Trophoblast cell (in vitro differentiated cells and primary cell): ENCODE measurements at regions not wholly inside any gene's neighbourhood (a gene's known extent, or its start where the extent isn't known, plus 50 kb on each side); places are given as distances from the start of the nearest gene placed in this dataset.

ENCODE experiments used
- DNase-seq, 2 donors: peaks; one replicate each; pipeline ENCODE4 v3.0.0-alpha.2; 2016
- H2AFZ ChIP-seq: 2 replicates; pipeline ENCODE4 v1.6.1; 2013; ENCODE audit warnings: low read length, moderate library complexity, mild to moderate bottlenecking; ENCODE audit not compliant: insufficient read depth, poor library complexity
- H2AK5ac ChIP-seq: 2 replicates; pipeline ENCODE4 v1.6.1; 2013; ENCODE audit warnings: mild to moderate bottlenecking, low read length
- H2BK120ac ChIP-seq: 2 replicates; pipeline ENCODE4 v1.6.1; 2013; ENCODE audit warnings: low read length, mild to moderate bottlenecking, moderate library complexity; ENCODE audit not compliant: insufficient read depth, poor library complexity
- H2BK12ac ChIP-seq: 2 replicates; pipeline ENCODE4 v1.6.1; 2013; ENCODE audit warnings: mild to moderate bottlenecking, low read length, moderate library complexity
- H2BK5ac ChIP-seq: 2 replicates; pipeline ENCODE4 v1.6.1; 2013; ENCODE audit warnings: low read length, low read depth, moderate library complexity, mild to moderate bottlenecking; ENCODE audit not compliant: poor library complexity
- H3K14ac ChIP-seq: 2 replicates; pipeline ENCODE4 v1.6.1; 2013; ENCODE audit warnings: mild to moderate bottlenecking, low read length
- H3K18ac ChIP-seq: 2 replicates; pipeline ENCODE4 v1.6.1; 2013; ENCODE audit warnings: mild to moderate bottlenecking, low read length
- H3K23ac ChIP-seq: 2 replicates; pipeline ENCODE4 v1.6.1; 2013; ENCODE audit warnings: low read length
- H3K27ac ChIP-seq: 2 replicates; pipeline ENCODE4 v1.5.1; 2013; ENCODE audit warnings: low read depth, mild to moderate bottlenecking, inconsistent platforms, low read length, moderate library complexity
- H3K27me3 ChIP-seq: 2 replicates; pipeline ENCODE4 v1.6.1; 2013; ENCODE audit warnings: inconsistent platforms, mild to moderate bottlenecking, low read length, moderate library complexity; ENCODE audit not compliant: insufficient read depth
- H3K36me3 ChIP-seq, 2 experiments: 1 replicate in 1 of 2; 2 replicates in 1 of 2; pipeline ENCODE4 v1.6.1; 2013; ENCODE audit warnings: low read length in 2 of 2, mild to moderate bottlenecking in 2 of 2, moderate library complexity in 1 of 2; ENCODE audit not compliant: insufficient read depth in 2 of 2, control insufficient read depth in 1 of 2
- H3K4ac ChIP-seq: 2 replicates; pipeline ENCODE4 v1.6.1; 2013; ENCODE audit warnings: low read depth, mild to moderate bottlenecking, low read length, moderate library complexity
- H3K4me1 ChIP-seq, 2 experiments: 1 replicate in 1 of 2; 2 replicates in 1 of 2; pipeline ENCODE4 v1.6.1; 2013; ENCODE audit warnings: low read length in 2 of 2, mild to moderate bottlenecking in 2 of 2, moderate library complexity in 1 of 2; ENCODE audit not compliant: insufficient read depth in 2 of 2, control insufficient read depth in 1 of 2
- H3K4me2 ChIP-seq: 2 replicates; pipeline ENCODE4 v1.6.1; 2013; ENCODE audit warnings: inconsistent platforms, mild to moderate bottlenecking, low read length, moderate library complexity
- H3K4me3 ChIP-seq: 2 replicates; pipeline ENCODE4 v1.5.1; 2013; ENCODE audit warnings: mild to moderate bottlenecking, low read depth, low read length, inconsistent platforms
- H3K79me1 ChIP-seq: one replicate; pipeline ENCODE4 v1.6.1; 2013; ENCODE audit warnings: low read length
- H3K79me2 ChIP-seq: 2 replicates; pipeline ENCODE4 v1.6.1; 2013; ENCODE audit warnings: low read length, mild to moderate bottlenecking; ENCODE audit not compliant: control insufficient read depth, insufficient read depth, poor library complexity
- H3K9ac ChIP-seq: 2 replicates; pipeline ENCODE4 v1.6.1; 2013; ENCODE audit warnings: mild to moderate bottlenecking, low read length
- H3K9me3 ChIP-seq: 2 replicates; pipeline ENCODE4 v1.6.1; 2013; ENCODE audit warnings: low read depth, mild to moderate bottlenecking, control low read depth, inconsistent platforms, low read length; ENCODE audit not compliant: insufficient read depth
- H4K12ac ChIP-seq: 2 replicates; pipeline ENCODE4 v1.6.1; 2013; ENCODE audit warnings: low read depth, mild to moderate bottlenecking, low read length, moderate library complexity
- H4K8ac ChIP-seq: 2 replicates; pipeline ENCODE4 v1.6.1; 2013; ENCODE audit warnings: low read depth, mild to moderate bottlenecking, low read length, moderate library complexity
- H4K91ac ChIP-seq: one replicate; pipeline ENCODE4 v1.6.1; 2013; ENCODE audit warnings: low read depth, mild to moderate bottlenecking, low read length, moderate library complexity
- WGBS: extraction: QIAGEN DNeasy Blood & Tissue Kit; methylation state at CpG from one replicate; pipeline ENCODE4 v1.1.7; 2013; ENCODE audit warnings: missing lambda C conversion rate; ENCODE audit not compliant: insufficient read length, insufficient coverage; ENCODE audit errors: extremely low coverage; 5-methylcytosine and 5-hydroxymethylcytosine counted together

- no peak overlapping the region for H3K4me3 ChIP-seq
- no peak overlapping the region for H2BK120ac ChIP-seq
- no peaks in the 10 kb centered on the region for H3K79me1 ChIP-seq
- H3K18ac ChIP-seq = no peak overlapping the region
- H4K91ac ChIP-seq = no peak overlapping the region
- no peaks in the 10 kb centered on the region for H3K36me3 ChIP-seq
- no peak overlapping the region for H3K14ac ChIP-seq
- no peak overlapping the region for H3K4ac ChIP-seq
- H4K12ac ChIP-seq = no peak overlapping the region
- H2BK5ac ChIP-seq = no peak overlapping the region
- H2BK12ac ChIP-seq = no peak overlapping the region
- DNase-seq = no peak
- no peak overlapping the region for H2AFZ ChIP-seq
- no CpG with 5 or more reads among the region's 2 CpGs for WGBS
- no peak overlapping the region for H3K23ac ChIP-seq
- H3K9me3 ChIP-seq = peaks cover 8% of the 10 kb centered on the region
- peaks cover 0 to 5% of the 10 kb centered on the region in 2 experiments for H3K4me1 ChIP-seq
- H2AK5ac ChIP-seq = no peak overlapping the region
- H3K9ac ChIP-seq = no peak overlapping the region
- no peaks in the 10 kb centered on the region for H3K79me2 ChIP-seq
- no peak overlapping the region for H4K8ac ChIP-seq
- H3K27me3 ChIP-seq = no peaks in the 10 kb centered on the region
- no peak overlapping the region for H3K27ac ChIP-seq
- no peak overlapping the region for H3K4me2 ChIP-seq
Measured at GRCh38 chr11:69369945-69370344, 76.0 kb downstream of the MYEOV start.

GRCh38 chr11:69370984-69371709 lies 77.2 kb downstream of the MYEOV start:
- Histone ChIP-seq H3K36me3 (no peaks in the 10 kb centered on the region), H3K4me1 (peaks cover 0 to 5% of the 10 kb centered on the region in 2 experiments), H3K27ac (no peak overlapping the region), H4K12ac (no peak overlapping the region), H3K4me2 (no peak overlapping the region), H3K4me3 (no peak overlapping the region), H3K18ac (no peak overlapping the region), H3K4ac (no peak overlapping the region), H3K9ac (no peak overlapping the region), H3K9me3 (peaks cover 8% of the 10 kb centered on the region), H4K8ac (no peak overlapping the region), H2AK5ac (no peak overlapping the region), H3K79me1 (no peaks in the 10 kb centered on the region), H2AFZ (no peak overlapping the region), H3K14ac (no peak overlapping the region), H2BK5ac (no peak overlapping the region), H3K23ac (no peak overlapping the region), H2BK12ac (no peak overlapping the region), H3K79me2 (no peaks in the 10 kb centered on the region), H2BK120ac (no peak overlapping the region), H4K91ac (no peak overlapping the region), H3K27me3 (no peaks in the 10 kb centered on the region)
- DNase-seq = no peak
- no CpG with 5 or more reads among the region's 13 CpGs for WGBS

- Histone ChIP-seq H3K4me3 (no peak overlapping the region), H4K8ac (no peak overlapping the region), H3K9ac (no peak overlapping the region), H2AFZ (no peak overlapping the region), H3K36me3 (no peaks in the 10 kb centered on the region), H2BK120ac (no peak overlapping the region), H4K12ac (no peak overlapping the region), H3K4me1 (peaks cover 0 to 5% of the 10 kb centered on the region in 2 experiments), H3K23ac (no peak overlapping the region), H2BK5ac (no peak overlapping the region), H3K79me2 (no peaks in the 10 kb centered on the region), H3K18ac (no peak overlapping the region), H3K27me3 (no peaks in the 10 kb centered on the region), H4K91ac (no peak overlapping the region), H2AK5ac (no peak overlapping the region), H3K14ac (no peak overlapping the region), H3K9me3 (peaks cover 9% of the 10 kb centered on the region), H2BK12ac (no peak overlapping the region), H3K4ac (no peak overlapping the region), H3K4me2 (no peak overlapping the region), H3K79me1 (no peaks in the 10 kb centered on the region), H3K27ac (no peak overlapping the region)
- no CpG with 5 or more reads among the region's 17 CpGs for WGBS
- DNase-seq = no peak
Measured at GRCh38 chr11:69371731-69372588, 78.0 kb downstream of the MYEOV start.

DNA sequence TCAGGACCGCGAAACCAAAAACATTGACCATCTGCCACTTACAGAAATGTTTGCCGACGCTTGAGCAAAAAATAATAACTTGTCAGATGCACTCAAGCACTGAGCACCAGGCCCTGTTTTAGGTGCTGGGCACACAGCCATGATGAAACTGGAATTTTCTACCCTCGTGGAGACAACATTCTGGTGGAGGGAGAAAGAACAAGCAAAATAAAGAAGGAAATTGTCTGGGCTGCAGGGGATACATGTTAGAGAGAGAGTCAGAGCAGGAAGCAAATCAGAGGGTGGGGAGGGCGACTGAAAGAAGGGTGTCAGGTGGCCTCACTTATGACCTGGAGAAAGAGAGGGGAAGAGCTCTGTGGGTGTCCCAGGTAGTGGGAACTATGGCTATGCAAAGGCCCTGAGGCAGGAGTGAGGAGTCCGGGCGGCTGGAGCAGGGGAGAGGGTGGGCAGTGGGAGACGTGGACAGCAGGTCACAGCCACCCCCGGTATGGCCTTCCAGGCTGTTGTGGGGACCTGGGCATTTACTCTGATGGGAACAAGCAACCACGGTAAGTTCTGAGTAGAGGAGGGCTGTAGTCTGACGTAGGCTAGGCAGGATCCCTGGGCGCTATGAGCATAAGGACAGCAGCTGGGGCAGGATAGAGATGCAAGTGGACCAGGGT lies 78.8 kb downstream of the MYEOV start:
- no CpG with 5 or more reads among the region's 13 CpGs for WGBS
- H3K9me3 ChIP-seq = peaks cover 11% of the 10 kb centered on the region

More for the DNA sequence above, 78.8 kb downstream of the MYEOV start:
- H3K27ac ChIP-seq = no peak overlapping the region
- no peak overlapping the region for H2BK120ac ChIP-seq
- no peaks in the 10 kb centered on the region for H3K36me3 ChIP-seq
- H3K9ac ChIP-seq = no peak overlapping the region
- no peaks in the 10 kb centered on the region for H3K27me3 ChIP-seq
- no peak overlapping the region for H2AK5ac ChIP-seq
- H3K4me3 ChIP-seq = no peak overlapping the region
- H4K91ac ChIP-seq = no peak overlapping the region
- no peak overlapping the region for H2BK5ac ChIP-seq
- no peak for DNase-seq
- no peaks in the 10 kb centered on the region for H3K79me1 ChIP-seq
- H3K4ac ChIP-seq = no peak overlapping the region
- no peak overlapping the region for H3K14ac ChIP-seq
- H3K23ac ChIP-seq = no peak overlapping the region
- H4K8ac ChIP-seq = no peak overlapping the region
- H2AFZ ChIP-seq = no peak overlapping the region
- no peak overlapping the region for H4K12ac ChIP-seq
- no peaks in the 10 kb centered on the region for H3K79me2 ChIP-seq
- no peak overlapping the region for H2BK12ac ChIP-seq
- H3K4me2 ChIP-seq = no peak overlapping the region
- peaks cover 0 to 5% of the 10 kb centered on the region in 2 experiments for H3K4me1 ChIP-seq
- no peak overlapping the region for H3K18ac ChIP-seq
